ENCODE measurements at regions not wholly inside any gene's neighbourhood (a gene's known extent, or its start where the extent isn't known, plus 50 kb on each side); places are given as distances from the start of the nearest gene placed in this dataset.

DNA sequence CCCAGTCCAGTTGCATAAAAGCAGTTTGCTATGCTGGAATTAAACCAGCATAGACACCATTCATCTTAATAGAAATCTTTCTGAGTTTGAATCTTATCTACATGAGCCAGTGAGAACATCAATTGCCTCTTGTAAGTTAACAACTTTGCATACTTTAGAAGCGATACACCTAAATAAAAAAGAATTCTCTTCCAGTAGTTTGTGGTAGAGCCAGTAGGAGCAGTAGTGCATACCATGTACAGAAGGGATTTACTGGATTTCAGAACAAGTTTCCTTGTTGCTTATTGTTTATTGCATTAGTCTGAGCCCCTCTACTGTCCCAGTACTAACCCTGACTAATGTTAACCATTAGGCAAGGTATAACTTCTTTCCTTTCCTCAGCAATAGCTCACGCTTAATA, 313.1 kb downstream of the TGFB2 start:
- no peak for TF ChIP-seq TAF1 (IDR thresholded peaks at IDR 0.05; ENCODE audit: borderline replicate concordance, low read depth, low read length)
- TF ChIP-seq, protein P1, sequence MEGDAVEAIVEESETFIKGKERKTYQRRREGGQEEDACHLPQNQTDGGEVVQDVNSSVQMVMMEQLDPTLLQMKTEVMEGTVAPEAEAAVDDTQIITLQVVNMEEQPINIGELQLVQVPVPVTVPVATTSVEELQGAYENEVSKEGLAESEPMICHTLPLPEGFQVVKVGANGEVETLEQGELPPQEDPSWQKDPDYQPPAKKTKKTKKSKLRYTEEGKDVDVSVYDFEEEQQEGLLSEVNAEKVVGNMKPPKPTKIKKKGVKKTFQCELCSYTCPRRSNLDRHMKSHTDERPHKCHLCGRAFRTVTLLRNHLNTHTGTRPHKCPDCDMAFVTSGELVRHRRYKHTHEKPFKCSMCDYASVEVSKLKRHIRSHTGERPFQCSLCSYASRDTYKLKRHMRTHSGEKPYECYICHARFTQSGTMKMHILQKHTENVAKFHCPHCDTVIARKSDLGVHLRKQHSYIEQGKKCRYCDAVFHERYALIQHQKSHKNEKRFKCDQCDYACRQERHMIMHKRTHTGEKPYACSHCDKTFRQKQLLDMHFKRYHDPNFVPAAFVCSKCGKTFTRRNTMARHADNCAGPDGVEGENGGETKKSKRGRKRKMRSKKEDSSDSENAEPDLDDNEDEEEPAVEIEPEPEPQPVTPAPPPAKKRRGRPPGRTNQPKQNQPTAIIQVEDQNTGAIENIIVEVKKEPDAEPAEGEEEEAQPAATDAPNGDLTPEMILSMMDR (IDR thresholded peaks at IDR 0.05 in 2 of 3, conservative IDR thresholded peaks at IDR 0.05 in 1 of 3; ENCODE audit: control insufficient read depth in 2 of 3, extremely low read depth in 1 of 3, insufficient read depth in 1 of 3, low read depth in 3 of 3, low read length in 3 of 3): no peak
- TF ChIP-seq RAD21 (IDR thresholded peaks at IDR 0.05; ENCODE audit: insufficient read depth, low read depth, low read length): no peak
- TF ChIP-seq CREM (IDR thresholded peaks at IDR 0.05; ENCODE audit: low read depth): no peak
- TF ChIP-seq EED (IDR thresholded peaks at IDR 0.05; ENCODE audit: low read depth): no peak

All from GM12878 (cell line).